GM19468 (cell line): ENCODE measurements at regions not wholly inside any gene's neighbourhood (a gene's known extent, or its start where the extent isn't known, plus 50 kb on each side); places are given as distances from the start of the nearest gene placed in this dataset.

Experiments
- ATAC-seq: cut with Tn5 transposase; IDR thresholded peaks from one replicate; pipeline ENCODE4 v1.9.1; 2021; ENCODE audit warnings: mild to moderate bottlenecking, moderate library complexity, moderate number of reproducible peaks; ENCODE audit not compliant: unreplicated experiment; ENCODE audit errors: extremely low read depth

- no peak for ATAC-seq
Measured at GRCh38 chr5:74221413-74221812, 419.1 kb downstream of the ENC1 start.

GRCh38 chr5:74216012-74216411 lies 424.5 kb downstream of the ENC1 start:
- ATAC-seq: no peak

- no peak for ATAC-seq
Measured at GRCh38 chr5:74212336-74212735, 428.2 kb downstream of the ENC1 start.

- ATAC-seq: no peak
Measured at GRCh38 chr5:74209571-74209970, 431.0 kb downstream of the ENC1 start.

GRCh38 chr5:74206579-74207550 lies 433.7 kb downstream of the ENC1 start:
- no peak for ATAC-seq

- ATAC-seq: no peak
Measured at GRCh38 chr5:74205767-74206578, 434.6 kb downstream of the ENC1 start.

- peak; percentile 54 for ATAC-seq
Measured at GRCh38 chr5:74201334-74202081, 439.0 kb downstream of the ENC1 start.

- no peak for ATAC-seq
Measured at GRCh38 chr5:74200560-74200959, 440.0 kb downstream of the ENC1 start.

GRCh38 chr5:74199436-74200210 lies 440.9 kb downstream of the ENC1 start:
- no peak for ATAC-seq

- no peak for ATAC-seq
Measured at GRCh38 chr5:74199005-74199404, 441.5 kb downstream of the ENC1 start.

GRCh38 chr5:74198156-74198555 lies 442.4 kb downstream of the ENC1 start:
- ATAC-seq: no peak

- peak; percentile 46 for ATAC-seq
Measured at GRCh38 chr5:74196233-74196632, 444.3 kb downstream of the ENC1 start.

GRCh38 chr5:74194196-74194595 lies 446.3 kb downstream of the ENC1 start:
- no peak for ATAC-seq

GRCh38 chr5:74192606-74193299 lies 447.8 kb downstream of the ENC1 start:
- no peak for ATAC-seq

- no peak for ATAC-seq
Measured at GRCh38 chr5:74188351-74189105, 452.0 kb downstream of the ENC1 start.

- no peak for ATAC-seq
Measured at GRCh38 chr5:74187757-74188156, 452.8 kb downstream of the ENC1 start.

GRCh38 chr5:74186356-74187315 lies 453.9 kb downstream of the ENC1 start:
- ATAC-seq: no peak
